B cell (primary cell): ENCODE measurements at regions not wholly inside any gene's neighbourhood (a gene's known extent, or its start where the extent isn't known, plus 50 kb on each side); places are given as distances from the start of the nearest gene placed in this dataset.

Source experiments
- EZH2 ChIP-seq: IDR thresholded peaks from 2 replicates; pipeline ENCODE4 v1.6.1; 2012; ENCODE audit warnings: borderline replicate concordance, low read depth, mild to moderate bottlenecking, moderate library complexity, low read length; ENCODE audit not compliant: insufficient read depth, poor library complexity, severe bottlenecking
- TF ChIP-seq, protein P1 (sequence below): fragments of 200-600 bp; IDR thresholded peaks from one replicate; pipeline ENCODE4 v1.8.0; 2022; ENCODE audit warnings: antibody characterized with exemption, mild to moderate bottlenecking

DNA sequence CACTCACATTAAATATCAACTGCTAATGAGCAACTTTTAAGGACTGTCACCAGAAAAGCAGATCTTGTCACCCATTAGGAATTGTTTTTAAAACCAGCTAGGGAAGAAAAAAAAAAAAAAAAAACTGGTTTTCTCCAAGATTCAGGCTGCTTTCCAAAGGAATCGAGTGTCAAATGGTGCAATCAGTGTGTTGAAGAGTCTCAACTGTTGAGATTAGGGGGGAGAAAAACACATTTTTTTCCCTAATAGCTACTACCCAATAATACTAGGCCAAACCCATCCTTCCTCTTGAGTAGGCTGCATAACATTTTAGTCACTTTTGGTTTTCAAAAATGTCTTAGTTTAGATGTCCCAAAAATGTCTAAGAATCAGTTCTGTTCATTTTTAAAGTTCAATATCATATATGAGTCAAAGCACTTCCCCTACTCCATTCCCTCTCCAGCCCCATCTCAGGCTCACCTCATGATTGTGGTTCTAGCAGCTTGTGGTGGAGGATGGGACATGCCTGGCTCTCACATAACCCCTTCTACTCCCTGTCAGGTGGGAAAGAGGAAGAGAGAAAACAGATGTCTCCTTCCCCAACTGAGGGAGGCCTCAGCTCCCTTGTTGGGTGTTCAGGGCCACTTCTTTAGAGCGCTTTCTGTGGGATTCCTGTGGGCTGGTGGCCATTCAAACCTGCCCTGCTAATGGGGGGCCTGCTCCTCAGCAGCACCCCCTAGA, 193.6 kb downstream of the CWF19L2 start:
- TF ChIP-seq, protein P1, sequence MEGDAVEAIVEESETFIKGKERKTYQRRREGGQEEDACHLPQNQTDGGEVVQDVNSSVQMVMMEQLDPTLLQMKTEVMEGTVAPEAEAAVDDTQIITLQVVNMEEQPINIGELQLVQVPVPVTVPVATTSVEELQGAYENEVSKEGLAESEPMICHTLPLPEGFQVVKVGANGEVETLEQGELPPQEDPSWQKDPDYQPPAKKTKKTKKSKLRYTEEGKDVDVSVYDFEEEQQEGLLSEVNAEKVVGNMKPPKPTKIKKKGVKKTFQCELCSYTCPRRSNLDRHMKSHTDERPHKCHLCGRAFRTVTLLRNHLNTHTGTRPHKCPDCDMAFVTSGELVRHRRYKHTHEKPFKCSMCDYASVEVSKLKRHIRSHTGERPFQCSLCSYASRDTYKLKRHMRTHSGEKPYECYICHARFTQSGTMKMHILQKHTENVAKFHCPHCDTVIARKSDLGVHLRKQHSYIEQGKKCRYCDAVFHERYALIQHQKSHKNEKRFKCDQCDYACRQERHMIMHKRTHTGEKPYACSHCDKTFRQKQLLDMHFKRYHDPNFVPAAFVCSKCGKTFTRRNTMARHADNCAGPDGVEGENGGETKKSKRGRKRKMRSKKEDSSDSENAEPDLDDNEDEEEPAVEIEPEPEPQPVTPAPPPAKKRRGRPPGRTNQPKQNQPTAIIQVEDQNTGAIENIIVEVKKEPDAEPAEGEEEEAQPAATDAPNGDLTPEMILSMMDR, result no peak
- TF ChIP-seq EZH2, result no peak
